ENCODE measurements at regions not wholly inside any gene's neighbourhood (a gene's known extent, or its start where the extent isn't known, plus 50 kb on each side); places are given as distances from the start of the nearest gene placed in this dataset.

DNA sequence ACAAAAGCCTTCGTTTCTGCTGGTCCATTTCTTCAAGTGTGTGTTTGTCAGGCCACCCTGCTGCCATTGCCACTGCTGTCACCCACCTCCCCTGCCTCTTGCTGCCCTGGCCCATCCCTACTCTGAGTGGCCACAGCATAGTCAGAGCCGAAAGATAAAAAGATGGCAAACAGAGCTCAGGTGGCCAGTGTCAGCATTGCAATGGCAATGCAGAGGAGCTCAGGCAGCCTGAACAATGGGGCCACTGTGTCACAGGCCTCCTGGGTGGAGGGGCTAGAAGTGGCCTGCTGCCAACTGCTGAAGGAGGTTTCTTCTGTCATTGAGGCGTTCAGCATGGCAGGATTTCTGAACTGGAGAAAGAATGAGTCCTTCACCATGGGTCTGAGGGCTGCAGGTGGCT, 137.1 kb downstream of the CSNK2A3 start (continued):
- TF ChIP-seq, protein P1, sequence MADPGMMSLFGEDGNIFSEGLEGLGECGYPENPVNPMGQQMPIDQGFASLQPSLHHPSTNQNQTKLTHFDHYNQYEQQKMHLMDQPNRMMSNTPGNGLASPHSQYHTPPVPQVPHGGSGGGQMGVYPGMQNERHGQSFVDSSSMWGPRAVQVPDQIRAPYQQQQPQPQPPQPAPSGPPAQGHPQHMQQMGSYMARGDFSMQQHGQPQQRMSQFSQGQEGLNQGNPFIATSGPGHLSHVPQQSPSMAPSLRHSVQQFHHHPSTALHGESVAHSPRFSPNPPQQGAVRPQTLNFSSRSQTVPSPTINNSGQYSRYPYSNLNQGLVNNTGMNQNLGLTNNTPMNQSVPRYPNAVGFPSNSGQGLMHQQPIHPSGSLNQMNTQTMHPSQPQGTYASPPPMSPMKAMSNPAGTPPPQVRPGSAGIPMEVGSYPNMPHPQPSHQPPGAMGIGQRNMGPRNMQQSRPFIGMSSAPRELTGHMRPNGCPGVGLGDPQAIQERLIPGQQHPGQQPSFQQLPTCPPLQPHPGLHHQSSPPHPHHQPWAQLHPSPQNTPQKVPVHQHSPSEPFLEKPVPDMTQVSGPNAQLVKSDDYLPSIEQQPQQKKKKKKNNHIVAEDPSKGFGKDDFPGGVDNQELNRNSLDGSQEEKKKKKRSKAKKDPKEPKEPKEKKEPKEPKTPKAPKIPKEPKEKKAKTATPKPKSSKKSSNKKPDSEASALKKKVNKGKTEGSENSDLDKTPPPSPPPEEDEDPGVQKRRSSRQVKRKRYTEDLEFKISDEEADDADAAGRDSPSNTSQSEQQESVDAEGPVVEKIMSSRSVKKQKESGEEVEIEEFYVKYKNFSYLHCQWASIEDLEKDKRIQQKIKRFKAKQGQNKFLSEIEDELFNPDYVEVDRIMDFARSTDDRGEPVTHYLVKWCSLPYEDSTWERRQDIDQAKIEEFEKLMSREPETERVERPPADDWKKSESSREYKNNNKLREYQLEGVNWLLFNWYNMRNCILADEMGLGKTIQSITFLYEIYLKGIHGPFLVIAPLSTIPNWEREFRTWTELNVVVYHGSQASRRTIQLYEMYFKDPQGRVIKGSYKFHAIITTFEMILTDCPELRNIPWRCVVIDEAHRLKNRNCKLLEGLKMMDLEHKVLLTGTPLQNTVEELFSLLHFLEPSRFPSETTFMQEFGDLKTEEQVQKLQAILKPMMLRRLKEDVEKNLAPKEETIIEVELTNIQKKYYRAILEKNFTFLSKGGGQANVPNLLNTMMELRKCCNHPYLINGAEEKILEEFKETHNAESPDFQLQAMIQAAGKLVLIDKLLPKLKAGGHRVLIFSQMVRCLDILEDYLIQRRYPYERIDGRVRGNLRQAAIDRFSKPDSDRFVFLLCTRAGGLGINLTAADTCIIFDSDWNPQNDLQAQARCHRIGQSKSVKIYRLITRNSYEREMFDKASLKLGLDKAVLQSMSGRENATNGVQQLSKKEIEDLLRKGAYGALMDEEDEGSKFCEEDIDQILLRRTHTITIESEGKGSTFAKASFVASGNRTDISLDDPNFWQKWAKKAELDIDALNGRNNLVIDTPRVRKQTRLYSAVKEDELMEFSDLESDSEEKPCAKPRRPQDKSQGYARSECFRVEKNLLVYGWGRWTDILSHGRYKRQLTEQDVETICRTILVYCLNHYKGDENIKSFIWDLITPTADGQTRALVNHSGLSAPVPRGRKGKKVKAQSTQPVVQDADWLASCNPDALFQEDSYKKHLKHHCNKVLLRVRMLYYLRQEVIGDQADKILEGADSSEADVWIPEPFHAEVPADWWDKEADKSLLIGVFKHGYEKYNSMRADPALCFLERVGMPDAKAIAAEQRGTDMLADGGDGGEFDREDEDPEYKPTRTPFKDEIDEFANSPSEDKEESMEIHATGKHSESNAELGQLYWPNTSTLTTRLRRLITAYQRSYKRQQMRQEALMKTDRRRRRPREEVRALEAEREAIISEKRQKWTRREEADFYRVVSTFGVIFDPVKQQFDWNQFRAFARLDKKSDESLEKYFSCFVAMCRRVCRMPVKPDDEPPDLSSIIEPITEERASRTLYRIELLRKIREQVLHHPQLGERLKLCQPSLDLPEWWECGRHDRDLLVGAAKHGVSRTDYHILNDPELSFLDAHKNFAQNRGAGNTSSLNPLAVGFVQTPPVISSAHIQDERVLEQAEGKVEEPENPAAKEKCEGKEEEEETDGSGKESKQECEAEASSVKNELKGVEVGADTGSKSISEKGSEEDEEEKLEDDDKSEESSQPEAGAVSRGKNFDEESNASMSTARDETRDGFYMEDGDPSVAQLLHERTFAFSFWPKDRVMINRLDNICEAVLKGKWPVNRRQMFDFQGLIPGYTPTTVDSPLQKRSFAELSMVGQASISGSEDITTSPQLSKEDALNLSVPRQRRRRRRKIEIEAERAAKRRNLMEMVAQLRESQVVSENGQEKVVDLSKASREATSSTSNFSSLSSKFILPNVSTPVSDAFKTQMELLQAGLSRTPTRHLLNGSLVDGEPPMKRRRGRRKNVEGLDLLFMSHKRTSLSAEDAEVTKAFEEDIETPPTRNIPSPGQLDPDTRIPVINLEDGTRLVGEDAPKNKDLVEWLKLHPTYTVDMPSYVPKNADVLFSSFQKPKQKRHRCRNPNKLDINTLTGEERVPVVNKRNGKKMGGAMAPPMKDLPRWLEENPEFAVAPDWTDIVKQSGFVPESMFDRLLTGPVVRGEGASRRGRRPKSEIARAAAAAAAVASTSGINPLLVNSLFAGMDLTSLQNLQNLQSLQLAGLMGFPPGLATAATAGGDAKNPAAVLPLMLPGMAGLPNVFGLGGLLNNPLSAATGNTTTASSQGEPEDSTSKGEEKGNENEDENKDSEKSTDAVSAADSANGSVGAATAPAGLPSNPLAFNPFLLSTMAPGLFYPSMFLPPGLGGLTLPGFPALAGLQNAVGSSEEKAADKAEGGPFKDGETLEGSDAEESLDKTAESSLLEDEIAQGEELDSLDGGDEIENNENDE (IDR thresholded peaks at IDR 0.05; ENCODE audit: insufficient replicate concordance, low read length): no peak
- TF ChIP-seq SUZ12 (IDR thresholded peaks at IDR 0.05; ENCODE audit: low read length): no peak
- no peak for TF ChIP-seq EZH2 (IDR thresholded peaks at IDR 0.05; ENCODE audit: low read depth, low read length, severe bottlenecking)
- TF ChIP-seq CHD1 (IDR thresholded peaks at IDR 0.05; ENCODE audit: low read depth, low read length): no peak
- no peak for TF ChIP-seq POLR2AphosphoS5 (IDR thresholded peaks at IDR 0.05; ENCODE audit: low read depth, low read length)
- no peak for TF ChIP-seq BACH1 (IDR thresholded peaks at IDR 0.05; ENCODE audit: low read length)

All from H1 (cell line).